Epithelial cell of esophagus (primary cell): ENCODE measurements at regions not wholly inside any gene's neighbourhood (a gene's known extent, or its start where the extent isn't known, plus 50 kb on each side); places are given as distances from the start of the nearest gene placed in this dataset.

Experiments
- DNase-seq: peaks from one replicate; pipeline ENCODE4 v3.0.0; 2010; ENCODE audit warnings: low read depth
- H3K4me3 ChIP-seq: 2 replicates; pipeline ENCODE4 v1.5.1; 2011; ENCODE audit warnings: mild to moderate bottlenecking, low read length, control low read depth
- CTCF ChIP-seq: IDR thresholded peaks from 2 replicates; pipeline ENCODE4 v1.5.1; 2011; ENCODE audit warnings: low read depth, mild to moderate bottlenecking, low read length, control low read depth, inconsistent platforms; ENCODE audit not compliant: insufficient read depth; ENCODE audit errors: missing control alignments

- peak; percentile 40 for DNase-seq
- no peak overlapping the region for H3K4me3 ChIP-seq
- no peak for TF ChIP-seq CTCF
Measured at GRCh38 chr5:152956943-152957613, 533.4 kb upstream of the GRIA1 start.

GRCh38 chr5:152978141-152978835, 512.2 kb upstream of the GRIA1 start:
- peak; percentile 46 for DNase-seq
- H3K4me3 ChIP-seq, result no peak overlapping the region
- no peak for TF ChIP-seq CTCF

- no peak for DNase-seq
- H3K4me3 ChIP-seq, result no peak overlapping the region
- TF ChIP-seq CTCF, result no peak
Measured at GRCh38 chr5:152987131-152987530, 503.3 kb upstream of the GRIA1 start.

- no peak for TF ChIP-seq CTCF
- no peak overlapping the region for H3K4me3 ChIP-seq
- no peak for DNase-seq
Measured at GRCh38 chr5:152990217-152990616, 500.3 kb upstream of the GRIA1 start.

GRCh38 chr5:152990649-152991048, 499.8 kb upstream of the GRIA1 start:
- TF ChIP-seq CTCF, result no peak
- H3K4me3 ChIP-seq, result no peak overlapping the region
- DNase-seq, result peak; percentile 55

- DNase-seq, result peak; percentile 86
- no peak overlapping the region for H3K4me3 ChIP-seq
- no peak for TF ChIP-seq CTCF
Measured at GRCh38 chr5:152994033-152994680, 496.3 kb upstream of the GRIA1 start.
